ENCODE measurements at regions not wholly inside any gene's neighbourhood (a gene's known extent, or its start where the extent isn't known, plus 50 kb on each side); places are given as distances from the start of the nearest gene placed in this dataset.

- TF ChIP-seq ZNF274 (IDR thresholded peaks at IDR 0.05; ENCODE audit: borderline replicate concordance, extremely low read depth, low read length) (no peak), POLR2AphosphoS5 (IDR thresholded peaks at IDR 0.05; ENCODE audit: low read depth, low read length) (no peak), RAD21 (IDR thresholded peaks at IDR 0.05 in 1 of 2, conservative IDR thresholded peaks at IDR 0.05 in 1 of 2; ENCODE audit: low read depth in 2 of 2, low read length in 2 of 2) (no peak), CTCF (IDR thresholded peaks at IDR 0.05; ENCODE audit: control extremely low read depth in 1 of 3, insufficient read depth in 1 of 3, low read depth in 1 of 3, low read length in 3 of 3) (no peak), POLR2A (IDR thresholded peaks at IDR 0.05; ENCODE audit: control extremely low read depth in 1 of 2, low read depth in 2 of 2, low read length in 2 of 2) (no peak), E2F6 (IDR thresholded peaks at IDR 0.05) (no peak), SP1 (IDR thresholded peaks at IDR 0.05; ENCODE audit: low read depth, low read length) (no peak), ATF2 (IDR thresholded peaks at IDR 0.05; ENCODE audit: low read length) (no peak), MAX (IDR thresholded peaks at IDR 0.05) (no peak), ATF3 (IDR thresholded peaks at IDR 0.05; ENCODE audit: insufficient read depth, low read depth, low read length) (no peak), SIN3A (conservative IDR thresholded peaks at IDR 0.05 in 1 of 2, IDR thresholded peaks at IDR 0.05 in 1 of 2; ENCODE audit: low read depth in 1 of 2, low read length in 2 of 2) (no peak)
Observed at GRCh38 chr9:31415164-31415563, 969.3 kb upstream of the ACO1 start.
